HCT116 (cell line): ENCODE measurements at regions not wholly inside any gene's neighbourhood (a gene's known extent, or its start where the extent isn't known, plus 50 kb on each side); places are given as distances from the start of the nearest gene placed in this dataset.

Source experiments
- ATAC-seq: fragments of 200-7000 bp; cut with Tn5 transposase; 2 replicates; pipeline ENCODE4 v1.9.1; 2020; ENCODE audit warnings: mild to moderate bottlenecking, moderate library complexity
- BruUV-seq: library from RNA; stranded (reverse); fragments of 400-500 nt; replicated peaks from 2 replicates; lab custom pipeline; 2021; lab: Mats Ljungman, UMichigan
- CTCF ChIA-PET: fragments of 300-600 bp; sonication (Branson Sonifier 250); formaldehyde crosslinking; loops from one replicate; lab custom pipeline; 2021; ENCODE audit warnings: antibody characterized with exemption; lab: Charles Lee
- POLR2A ChIA-PET: fragments of 300-600, 350-600 bp; sonication (Branson Sonifier 250); formaldehyde crosslinking; loops from one replicate; lab custom pipeline; 2021; ENCODE audit warnings: antibody characterized with exemption; lab: Charles Lee
- RAD21 ChIA-PET, 2 experiments: fragments of 300-600 bp; sonication (Branson Sonifier 250); formaldehyde crosslinking; loops; one replicate each; lab custom pipeline; 2023; ENCODE audit warnings: low total read pairs in 2 of 2; ENCODE audit not compliant: uncharacterized antibody in 2 of 2, unreplicated experiment in 2 of 2, low non-redundant PET in 1 of 2; lab: Charles Lee
- DNase-seq: peaks from one replicate; pipeline ENCODE4 v3.0.0-alpha.2; 2010; ENCODE audit warnings: low read depth, low spot score
- H2AFZ ChIP-seq: fragments of 200-600 bp; shearing (Covaris generic), sonication (generic); 2 replicates; pipeline ENCODE4 v1.6.1; 2017; ENCODE audit warnings: low read depth, mixed run types, mixed read lengths, antibody characterized with exemption, low read length; ENCODE audit not compliant: poor library complexity, severe bottlenecking
- H3K27ac ChIP-seq: 2 replicates; pipeline ENCODE4 v1.5.1; 2012; ENCODE audit warnings: low read depth, low read length
- H3K27me3 ChIP-seq: fragments of 200-600 bp; sonication (generic); 2 replicates; pipeline ENCODE4 v1.6.1; 2016; ENCODE audit warnings: mixed run types, low read length, mixed read lengths; ENCODE audit not compliant: insufficient read depth
- H3K36me3 ChIP-seq, 2 experiments: fragments of 200-500 bp in 1 of 2; fragments of 200-600 bp in 1 of 2; sonication (Bioruptor generic) in 1 of 2; sonication (generic) in 1 of 2; 2 replicates each; pipeline versions ENCODE4 v1.5.1 to v1.6.1; 2014 to 2016; ENCODE audit warnings: low read length in 2 of 2, inconsistent platforms in 1 of 2, mixed read lengths in 1 of 2, mixed run types in 1 of 2; ENCODE audit not compliant: insufficient read depth in 2 of 2, control insufficient read depth in 1 of 2
- H3K4me1 ChIP-seq, 2 experiments: fragments of 200-600 bp in 1 of 2; sonication (generic) in 1 of 2; 2 replicates each; pipeline versions ENCODE4 v1.5.1 to v1.6.1; 2012 to 2017; ENCODE audit warnings: low read length in 2 of 2, inconsistent platforms in 1 of 2, mild to moderate bottlenecking in 1 of 2, mixed read lengths in 1 of 2, mixed run types in 1 of 2, moderate library complexity in 1 of 2; ENCODE audit not compliant: insufficient read depth in 2 of 2, control insufficient read depth in 1 of 2
- H3K4me2 ChIP-seq: fragments of 200-600 bp; sonication (generic); 2 replicates; pipeline ENCODE4 v1.6.1; 2017; ENCODE audit warnings: mixed run types, low read length, mixed read lengths
- H3K4me3 ChIP-seq, 2 experiments: fragments of 200-600 bp in 1 of 2; sonication (generic) in 1 of 2; replicated peaks in 1 of 2; 2 replicates each; pipeline ENCODE4 v1.5.1; 2011 to 2016; ENCODE audit warnings: low read length in 2 of 2, control low read depth in 1 of 2, low read depth in 1 of 2, mild to moderate bottlenecking in 1 of 2, mixed read lengths in 1 of 2, mixed run types in 1 of 2
- H3K79me2 ChIP-seq: fragments of 200-600 bp; sonication (generic); 2 replicates; pipeline ENCODE4 v1.6.1; 2017; ENCODE audit warnings: mild to moderate bottlenecking, mixed run types, low read length, moderate library complexity, mixed read lengths; ENCODE audit not compliant: insufficient read depth
- H3K9ac ChIP-seq: fragments of 200-600 bp; sonication (generic); 2 replicates; pipeline ENCODE4 v1.6.1; 2016; ENCODE audit warnings: low read length, mixed read lengths
- H3K9me2 ChIP-seq: fragments of 200-600 bp; sonication (generic), shearing (Covaris generic); 2 replicates; pipeline ENCODE4 v1.6.1; 2017; ENCODE audit warnings: mixed run types, mild to moderate bottlenecking, moderate library complexity; ENCODE audit not compliant: insufficient read depth
- H3K9me3 ChIP-seq, 2 experiments: fragments of 200-500 bp in 1 of 2; fragments of 200-600 bp in 1 of 2; sonication (Bioruptor generic) in 1 of 2; sonication (generic) in 1 of 2; 2 replicates each; pipeline ENCODE4 v1.6.1; 2014 to 2017; ENCODE audit warnings: low read length in 2 of 2, mixed read lengths in 2 of 2, inconsistent platforms in 1 of 2, low read depth in 1 of 2, mild to moderate bottlenecking in 1 of 2, mixed run types in 1 of 2, moderate library complexity in 1 of 2; ENCODE audit not compliant: control insufficient read depth in 1 of 2, insufficient read depth in 1 of 2
- H4K20me1 ChIP-seq: fragments of 200-600 bp; sonication (generic), shearing (Covaris generic); 2 replicates; pipeline ENCODE4 v1.6.1; 2017; ENCODE audit warnings: mixed run types, mild to moderate bottlenecking, moderate library complexity; ENCODE audit not compliant: insufficient read depth
- ATF3 ChIP-seq: IDR thresholded peaks from 2 replicates; pipeline ENCODE4 v1.6.1; 2012
- CBX3 ChIP-seq: IDR thresholded peaks from 2 replicates; pipeline ENCODE4 v1.6.1; 2012; ENCODE audit warnings: low read depth
- CEBPB ChIP-seq: IDR thresholded peaks from 2 replicates; pipeline ENCODE4 v1.6.1; 2012; ENCODE audit warnings: low read depth
- EGR1 ChIP-seq: IDR thresholded peaks from 2 replicates; pipeline ENCODE4 v1.6.1; 2012; ENCODE audit warnings: low read depth
- EZH2 ChIP-seq: fragments of 200-600 bp; sonication (generic); IDR thresholded peaks from 2 replicates; pipeline ENCODE4 v1.6.1; 2017; ENCODE audit warnings: antibody characterized with exemption, mixed run types
- EZH2phosphoT487 ChIP-seq: fragments of 200-600 bp; IDR thresholded peaks from 2 replicates; pipeline ENCODE4 v1.6.1; 2018; ENCODE audit warnings: antibody characterized with exemption, borderline replicate concordance
- JUND ChIP-seq: IDR thresholded peaks from 2 replicates; pipeline ENCODE4 v1.6.1; 2012
- MAX ChIP-seq: IDR thresholded peaks from 2 replicates; pipeline ENCODE4 v1.6.1; 2012
- POLR2A ChIP-seq: IDR thresholded peaks from 2 replicates; pipeline ENCODE4 v1.7.0; 2011; ENCODE audit warnings: borderline replicate concordance; ENCODE audit not compliant: insufficient read depth, insufficient read length; ENCODE audit errors: extremely low read depth
- POLR2AphosphoS5 ChIP-seq: IDR thresholded peaks from 2 replicates; pipeline ENCODE4 v1.6.1; 2011; ENCODE audit warnings: mild to moderate bottlenecking, low read depth, low read length, moderate library complexity
- RAD21 ChIP-seq: IDR thresholded peaks from 2 replicates; pipeline ENCODE4 v1.6.1; 2012; ENCODE audit warnings: low read depth, mild to moderate bottlenecking
- REST ChIP-seq: IDR thresholded peaks from 2 replicates; pipeline ENCODE4 v1.6.1; 2012; ENCODE audit warnings: low read depth
- SP1 ChIP-seq: IDR thresholded peaks from 2 replicates; pipeline ENCODE4 v1.6.1; 2012; ENCODE audit warnings: low read depth
- SRF ChIP-seq: IDR thresholded peaks from 2 replicates; pipeline ENCODE4 v1.6.1; 2012; ENCODE audit warnings: low read depth
- TCF7L2 ChIP-seq: IDR thresholded peaks from 2 replicates; pipeline ENCODE4 v1.7.0; 2011; ENCODE audit warnings: borderline replicate concordance, inconsistent platforms; ENCODE audit not compliant: insufficient read depth, insufficient read length; ENCODE audit errors: extremely low read depth
- YY1 ChIP-seq: IDR thresholded peaks from 2 replicates; pipeline ENCODE4 v1.6.1; 2011; ENCODE audit warnings: low read length, low read depth, moderate library complexity, mild to moderate bottlenecking; ENCODE audit not compliant: insufficient replicate concordance; ENCODE audit errors: extremely low read depth
- ZBTB33 ChIP-seq: IDR thresholded peaks from 2 replicates; pipeline ENCODE4 v1.6.1; 2011; ENCODE audit warnings: mild to moderate bottlenecking, low read length, moderate library complexity; ENCODE audit not compliant: insufficient replicate concordance; ENCODE audit errors: extremely low read depth
- ZFX ChIP-seq: fragments of 450-650 bp; IDR thresholded peaks from 2 replicates; pipeline ENCODE4 v1.6.1; 2017
- ZNF274 ChIP-seq: fragments of 200-500 bp; sonication (Bioruptor generic); IDR thresholded peaks from 2 replicates; pipeline ENCODE4 v1.6.1; 2014; ENCODE audit warnings: mild to moderate bottlenecking, low read depth, low read length, inconsistent platforms
- intact Hi-C: fragments of 100-400 bp; cut with micrococcal nuclease; formaldehyde crosslinking; loops from 2 replicates; pipeline ENCODE4 v1.10.0; 2022

- no peak overlapping the region for H3K4me3 ChIP-seq
- H3K4me1 ChIP-seq, result no peaks in the 10 kb centered on the region
- H3K4me2 ChIP-seq, result no peak overlapping the region
- POLR2A ChIA-PET, result no interaction called here
- no peak overlapping the region for H2AFZ ChIP-seq
- CTCF ChIA-PET, result no interaction called here
- intact Hi-C loops, result no loop called here
- no peak overlapping the region for H3K9ac ChIP-seq
- RAD21 ChIA-PET, result no interaction called here
- peaks cover 0 to 16% of the 10 kb centered on the region in 2 experiments; a peak in 2 of 4 replicates for H3K9me3 ChIP-seq
- no peak overlapping the region for H3K27ac ChIP-seq
- H3K79me2 ChIP-seq, result no peaks in the 10 kb centered on the region
- no peak for DNase-seq
- H4K20me1 ChIP-seq, result no peaks in the 10 kb centered on the region
- BruUV-seq, result no TSS peak
- H3K27me3 ChIP-seq, result no peaks in the 10 kb centered on the region
- TF ChIP-seq ZFX (no peak), REST (no peak), TCF7L2 (no peak), CEBPB (no peak), EZH2phosphoT487 (no peak), ZNF274 (no peak), ATF3 (no peak), JUND (no peak), POLR2A (no peak), YY1 (no peak), ZBTB33 (no peak), POLR2AphosphoS5 (no peak), SRF (no peak), MAX (no peak), CBX3 (no peak), RAD21 (no peak), EGR1 (no peak), EZH2 (no peak), SP1 (no peak)
- no peaks in the 10 kb centered on the region for H3K36me3 ChIP-seq
- H3K9me2 ChIP-seq, result no peaks in the 10 kb centered on the region
- no peak for ATAC-seq
These were observed 137.0 kb downstream of the OR4C45 start for GRCh38 chr11:50169634-50170033.
